A549 (cell line): ENCODE measurements at regions not wholly inside any gene's neighbourhood (a gene's known extent, or its start where the extent isn't known, plus 50 kb on each side); places are given as distances from the start of the nearest gene placed in this dataset.

Experiments
- CHD2 ChIP-seq: fragments of 150-350 bp; IDR thresholded peaks from 2 replicates; pipeline ENCODE4 v1.6.1; 2014; ENCODE audit warnings: low read length; ENCODE audit not compliant: partially characterized antibody
- CHD4 ChIP-seq: fragments of 200-600 bp; sonication (generic); IDR thresholded peaks from 2 replicates; pipeline ENCODE4 v1.6.1; 2016; ENCODE audit warnings: antibody characterized with exemption, mild to moderate bottlenecking, borderline replicate concordance
- EP300 ChIP-seq, 2 experiments: fragments of >200 bp; sonication (Bioruptor Twin); formaldehyde crosslinking; IDR thresholded peaks; 2 replicates in 1 of 2; 3 replicates in 1 of 2; pipeline ENCODE4 v1.6.1; 2016 to 2017
- HDAC2 ChIP-seq: fragments of 200-600 bp; sonication (generic); IDR thresholded peaks from 2 replicates; pipeline ENCODE4 v1.6.1; 2016
- JUN ChIP-seq, 2 experiments: fragments of >200 bp; sonication (Bioruptor Twin); formaldehyde crosslinking; IDR thresholded peaks; 2 replicates in 1 of 2; 3 replicates in 1 of 2; pipeline ENCODE4 v1.6.1; 2016 to 2017
- POLR2A ChIP-seq: IDR thresholded peaks from 2 replicates; pipeline ENCODE4 v1.6.1; 2012; ENCODE audit warnings: mild to moderate bottlenecking, low read length
- POLR2AphosphoS2 ChIP-seq: conservative IDR thresholded peaks from 2 replicates; pipeline ENCODE4 v1.6.1; 2012; ENCODE audit warnings: low read length, improper control_type of control experiment, inconsistent platforms
- RFX5 ChIP-seq: fragments of 450-650 bp; IDR thresholded peaks from 2 replicates; pipeline ENCODE4 v1.7.1; 2014; ENCODE audit warnings: antibody characterized with exemption, mild to moderate bottlenecking, moderate library complexity
- TP53 ChIP-seq: fragments of 250-450 bp; sonication (Bioruptor Pico); IDR thresholded peaks from 2 replicates; pipeline ENCODE4 v1.5.0; 2021; ENCODE audit warnings: mild to moderate bottlenecking, moderate library complexity
- TF ChIP-seq, protein P1 (sequence below): fragments of >200 bp; sonication (Bioruptor Twin); formaldehyde crosslinking; IDR thresholded peaks from 3 replicates; pipeline ENCODE4 v1.5.1; 2016
- TF ChIP-seq, protein P2 (sequence below): fragments of 200-600 bp; sonication (generic); IDR thresholded peaks from 2 replicates; pipeline ENCODE4 v1.6.1; 2016; ENCODE audit warnings: antibody characterized with exemption, mild to moderate bottlenecking, moderate library complexity
- TF ChIP-seq, protein P3 (sequence below): IDR thresholded peaks from 2 replicates; pipeline ENCODE4 v1.6.1; 2012

DNA sequence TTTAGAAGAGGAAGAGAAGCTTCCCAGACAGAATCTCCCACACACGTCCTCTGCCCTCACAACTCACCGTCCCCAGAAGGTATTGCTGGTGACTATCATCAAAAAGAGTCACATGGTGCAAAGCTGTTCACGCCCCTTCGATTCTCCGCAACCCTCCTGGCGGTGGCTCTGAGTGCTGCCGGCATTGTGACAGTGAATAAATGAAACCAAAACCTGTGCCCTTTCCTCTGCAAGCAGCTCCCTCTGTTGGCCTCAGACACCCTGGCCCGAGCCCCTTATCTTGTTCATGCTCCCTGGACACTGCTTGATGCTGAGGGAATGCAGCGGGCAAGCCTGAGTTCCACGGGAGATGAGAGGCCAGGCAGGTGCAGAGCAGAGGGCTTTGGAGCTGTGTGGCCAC, 510.3 kb downstream of the NPHP4 start:
- TF ChIP-seq RFX5 (no peak), JUN (IDR thresholded peaks at IDR 0.05) (no peak), POLR2A (no peak), CHD2 (no peak), EP300 (IDR thresholded peaks at IDR 0.05) (no peak), CHD4 (no peak), POLR2AphosphoS2 (no peak), TP53 (CRISPR knock-in tag) (no peak), HDAC2 (no peak)
- TF ChIP-seq, protein P1, sequence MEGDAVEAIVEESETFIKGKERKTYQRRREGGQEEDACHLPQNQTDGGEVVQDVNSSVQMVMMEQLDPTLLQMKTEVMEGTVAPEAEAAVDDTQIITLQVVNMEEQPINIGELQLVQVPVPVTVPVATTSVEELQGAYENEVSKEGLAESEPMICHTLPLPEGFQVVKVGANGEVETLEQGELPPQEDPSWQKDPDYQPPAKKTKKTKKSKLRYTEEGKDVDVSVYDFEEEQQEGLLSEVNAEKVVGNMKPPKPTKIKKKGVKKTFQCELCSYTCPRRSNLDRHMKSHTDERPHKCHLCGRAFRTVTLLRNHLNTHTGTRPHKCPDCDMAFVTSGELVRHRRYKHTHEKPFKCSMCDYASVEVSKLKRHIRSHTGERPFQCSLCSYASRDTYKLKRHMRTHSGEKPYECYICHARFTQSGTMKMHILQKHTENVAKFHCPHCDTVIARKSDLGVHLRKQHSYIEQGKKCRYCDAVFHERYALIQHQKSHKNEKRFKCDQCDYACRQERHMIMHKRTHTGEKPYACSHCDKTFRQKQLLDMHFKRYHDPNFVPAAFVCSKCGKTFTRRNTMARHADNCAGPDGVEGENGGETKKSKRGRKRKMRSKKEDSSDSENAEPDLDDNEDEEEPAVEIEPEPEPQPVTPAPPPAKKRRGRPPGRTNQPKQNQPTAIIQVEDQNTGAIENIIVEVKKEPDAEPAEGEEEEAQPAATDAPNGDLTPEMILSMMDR: no peak
- TF ChIP-seq, protein P2, sequence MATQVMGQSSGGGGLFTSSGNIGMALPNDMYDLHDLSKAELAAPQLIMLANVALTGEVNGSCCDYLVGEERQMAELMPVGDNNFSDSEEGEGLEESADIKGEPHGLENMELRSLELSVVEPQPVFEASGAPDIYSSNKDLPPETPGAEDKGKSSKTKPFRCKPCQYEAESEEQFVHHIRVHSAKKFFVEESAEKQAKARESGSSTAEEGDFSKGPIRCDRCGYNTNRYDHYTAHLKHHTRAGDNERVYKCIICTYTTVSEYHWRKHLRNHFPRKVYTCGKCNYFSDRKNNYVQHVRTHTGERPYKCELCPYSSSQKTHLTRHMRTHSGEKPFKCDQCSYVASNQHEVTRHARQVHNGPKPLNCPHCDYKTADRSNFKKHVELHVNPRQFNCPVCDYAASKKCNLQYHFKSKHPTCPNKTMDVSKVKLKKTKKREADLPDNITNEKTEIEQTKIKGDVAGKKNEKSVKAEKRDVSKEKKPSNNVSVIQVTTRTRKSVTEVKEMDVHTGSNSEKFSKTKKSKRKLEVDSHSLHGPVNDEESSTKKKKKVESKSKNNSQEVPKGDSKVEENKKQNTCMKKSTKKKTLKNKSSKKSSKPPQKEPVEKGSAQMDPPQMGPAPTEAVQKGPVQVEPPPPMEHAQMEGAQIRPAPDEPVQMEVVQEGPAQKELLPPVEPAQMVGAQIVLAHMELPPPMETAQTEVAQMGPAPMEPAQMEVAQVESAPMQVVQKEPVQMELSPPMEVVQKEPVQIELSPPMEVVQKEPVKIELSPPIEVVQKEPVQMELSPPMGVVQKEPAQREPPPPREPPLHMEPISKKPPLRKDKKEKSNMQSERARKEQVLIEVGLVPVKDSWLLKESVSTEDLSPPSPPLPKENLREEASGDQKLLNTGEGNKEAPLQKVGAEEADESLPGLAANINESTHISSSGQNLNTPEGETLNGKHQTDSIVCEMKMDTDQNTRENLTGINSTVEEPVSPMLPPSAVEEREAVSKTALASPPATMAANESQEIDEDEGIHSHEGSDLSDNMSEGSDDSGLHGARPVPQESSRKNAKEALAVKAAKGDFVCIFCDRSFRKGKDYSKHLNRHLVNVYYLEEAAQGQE: no peak
- TF ChIP-seq, protein P3, sequence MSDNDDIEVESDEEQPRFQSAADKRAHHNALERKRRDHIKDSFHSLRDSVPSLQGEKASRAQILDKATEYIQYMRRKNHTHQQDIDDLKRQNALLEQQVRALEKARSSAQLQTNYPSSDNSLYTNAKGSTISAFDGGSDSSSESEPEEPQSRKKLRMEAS: no peak
